T-helper 1 cell (primary cell): ENCODE measurements at regions not wholly inside any gene's neighbourhood (a gene's known extent, or its start where the extent isn't known, plus 50 kb on each side); places are given as distances from the start of the nearest gene placed in this dataset.
"Not testable (repeated sequence)": the region's sequence is repeated elsewhere in the genome, so short reads cannot be mapped to it uniquely, and the experiment has no call there.

Source experiments
- DNase-seq, 5 donors: peaks; one replicate each; pipeline ENCODE4 v3.0.0-alpha.2; 2012 to 2020

DNA sequence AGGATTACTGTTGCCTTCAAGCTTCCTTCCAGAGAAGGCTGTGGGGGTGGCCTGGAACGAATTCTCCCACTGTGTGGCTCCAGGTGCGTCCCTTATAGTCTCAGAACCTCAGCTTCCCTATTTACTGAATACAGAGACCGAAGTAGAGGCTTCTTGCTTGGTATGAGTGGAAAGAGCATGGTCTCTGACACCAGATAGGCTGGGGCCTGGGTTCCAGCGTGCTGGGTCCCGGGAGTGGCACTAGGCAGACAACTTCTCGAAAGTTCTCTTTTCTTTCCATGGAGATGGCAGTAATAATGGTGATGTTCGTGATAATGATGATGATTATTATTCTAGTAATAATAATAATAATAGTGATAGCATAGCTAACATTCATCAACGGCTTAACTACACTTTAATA is 161.7 kb downstream of the PTPRU start:
- DNase-seq = no peak

DNA sequence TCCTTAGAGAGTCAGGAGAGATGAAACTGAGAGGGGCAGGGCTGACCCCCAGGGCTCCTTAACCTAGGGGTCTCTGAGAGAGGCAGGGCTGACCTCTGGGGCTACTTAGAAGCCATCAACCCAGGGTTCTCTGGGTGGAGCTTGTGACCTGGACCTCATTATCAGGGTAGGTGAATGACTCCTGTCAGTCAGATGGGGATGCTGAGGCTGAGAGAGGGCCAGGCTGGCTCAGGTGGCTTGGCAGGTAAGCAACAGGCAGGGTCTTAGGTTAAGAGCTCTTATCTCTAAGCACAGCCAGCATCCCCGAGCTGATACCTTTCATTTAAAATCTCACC is 160.9 kb downstream of the PTPRU start:
- DNase-seq = no peak

DNA sequence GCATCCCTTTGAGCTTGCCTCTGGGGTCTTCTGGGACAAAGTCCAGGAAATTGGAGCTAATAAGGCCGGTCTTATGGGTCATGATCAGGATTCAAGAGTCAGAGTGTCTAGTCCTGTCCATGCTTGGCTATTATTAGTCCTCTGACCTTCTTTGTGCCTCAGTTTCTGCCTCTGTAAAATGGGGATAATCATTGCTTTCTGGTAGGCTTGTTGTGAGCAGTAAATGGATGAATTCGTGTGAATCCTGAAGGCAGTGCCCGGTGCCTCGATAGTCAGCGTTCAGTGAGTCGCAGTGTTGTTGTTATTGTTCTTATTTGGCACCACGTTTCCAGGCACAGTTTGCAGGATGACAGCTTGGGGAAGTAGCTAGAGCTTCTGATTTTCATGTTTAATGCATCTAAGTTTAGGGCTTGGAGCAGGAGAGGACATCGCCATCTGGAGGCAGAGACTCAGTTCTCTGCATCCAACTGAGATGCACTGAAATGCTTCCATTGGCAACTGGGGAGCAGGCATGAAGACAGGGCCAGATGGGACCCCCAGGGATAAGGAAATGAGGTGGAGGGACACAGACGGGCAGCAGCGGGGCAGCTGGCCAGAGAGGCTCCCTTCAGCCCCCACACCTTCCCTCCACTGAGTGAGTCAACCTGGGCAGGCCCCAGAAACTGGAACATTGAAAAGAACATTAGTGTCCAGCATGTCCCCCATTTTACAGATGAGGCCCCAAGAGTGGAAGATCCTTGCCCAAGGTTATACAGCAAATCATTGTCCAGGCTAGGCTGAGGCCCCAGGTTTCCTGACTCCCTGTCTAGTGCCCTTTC is 160.3 kb downstream of the PTPRU start:
- DNase-seq = no peak

DNA sequence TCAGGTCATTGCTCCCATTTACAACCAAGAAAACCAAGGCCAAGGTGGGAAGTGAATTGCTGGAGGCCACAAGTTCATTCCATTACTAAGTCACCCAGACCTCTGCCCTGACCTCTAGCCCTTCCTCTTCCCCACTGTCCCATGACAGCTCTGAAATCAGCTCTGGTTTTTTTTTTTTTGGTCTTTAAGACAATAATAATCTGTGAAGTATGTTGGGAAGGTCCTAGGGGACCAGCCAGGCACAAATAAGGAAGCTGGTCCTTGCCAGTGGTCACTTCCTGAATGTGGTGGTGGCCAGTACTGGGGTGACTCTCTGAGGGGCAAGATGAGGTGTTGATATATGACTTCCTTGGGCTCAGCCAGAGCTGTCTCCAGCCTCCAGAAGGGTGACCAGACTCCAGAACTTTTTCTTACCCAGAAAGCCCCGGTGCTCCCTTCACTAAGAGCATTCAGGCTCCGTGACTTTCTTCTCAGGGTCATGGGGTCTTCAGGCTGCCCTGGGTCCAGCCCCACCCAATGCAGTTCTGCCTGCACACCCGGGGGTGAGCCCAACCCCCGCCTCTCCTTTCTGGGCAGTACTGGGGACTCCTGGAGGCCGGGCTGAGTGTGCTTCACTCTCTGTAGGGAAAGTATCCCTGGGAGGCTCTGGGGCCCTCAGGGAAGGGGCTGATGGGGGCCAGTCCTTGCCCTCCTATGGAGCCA is 159.6 kb downstream of the PTPRU start:
- DNase-seq = no peak

DNA sequence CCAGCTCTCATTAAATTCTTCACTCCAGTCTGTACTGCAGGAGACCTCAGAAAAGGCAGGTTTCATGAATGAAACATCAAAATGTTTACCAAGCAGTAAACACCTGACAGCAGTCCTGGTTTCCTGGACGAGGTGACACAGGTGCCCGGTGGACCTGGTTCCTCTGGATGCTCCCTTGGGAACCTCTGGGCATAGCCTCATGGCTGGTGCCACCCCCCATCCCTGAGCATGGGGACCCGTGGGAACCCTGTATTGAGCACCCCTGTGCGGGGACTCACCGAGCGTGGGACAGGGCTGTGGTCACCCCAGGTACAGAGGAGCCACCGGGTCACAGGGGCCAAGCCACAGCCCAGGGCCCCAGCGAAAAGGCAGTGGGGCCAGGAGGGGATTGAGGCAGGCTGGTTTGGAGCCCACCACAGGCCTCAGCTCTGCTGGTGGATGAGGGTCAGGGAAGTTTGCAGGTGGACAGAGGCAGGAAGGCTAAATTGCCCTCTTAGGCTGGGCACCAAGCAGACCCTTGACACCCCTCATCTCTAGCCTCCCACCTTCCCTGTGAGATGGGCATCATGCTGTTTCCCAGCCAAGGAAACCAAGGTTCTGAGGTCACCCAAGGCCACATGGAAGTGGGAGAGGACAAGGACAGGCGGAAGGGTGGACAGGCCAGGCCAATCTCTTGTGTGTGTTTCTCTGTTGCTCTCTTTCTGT is 158.4 kb downstream of the PTPRU start:
- DNase-seq = no peak

DNA sequence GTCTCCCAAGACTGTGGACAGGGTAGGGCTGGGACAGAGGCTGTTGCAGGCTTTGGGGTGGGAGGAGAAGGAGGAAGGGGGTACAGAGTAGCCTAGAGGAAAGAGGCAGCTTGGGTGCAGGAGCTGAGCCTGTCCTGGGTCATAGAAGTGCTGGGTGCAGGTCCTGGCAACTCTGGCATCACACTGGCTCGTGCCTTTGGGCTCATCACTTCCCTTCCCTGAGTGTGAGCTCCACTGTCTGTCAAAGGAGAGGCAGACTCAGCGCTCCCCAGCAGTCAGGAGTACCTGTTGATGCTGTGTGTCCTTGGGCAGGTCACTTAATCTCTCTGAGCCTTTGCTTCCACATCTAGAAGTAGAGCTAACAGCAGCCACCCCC is 157.1 kb downstream of the PTPRU start:
- DNase-seq = no peak

DNA sequence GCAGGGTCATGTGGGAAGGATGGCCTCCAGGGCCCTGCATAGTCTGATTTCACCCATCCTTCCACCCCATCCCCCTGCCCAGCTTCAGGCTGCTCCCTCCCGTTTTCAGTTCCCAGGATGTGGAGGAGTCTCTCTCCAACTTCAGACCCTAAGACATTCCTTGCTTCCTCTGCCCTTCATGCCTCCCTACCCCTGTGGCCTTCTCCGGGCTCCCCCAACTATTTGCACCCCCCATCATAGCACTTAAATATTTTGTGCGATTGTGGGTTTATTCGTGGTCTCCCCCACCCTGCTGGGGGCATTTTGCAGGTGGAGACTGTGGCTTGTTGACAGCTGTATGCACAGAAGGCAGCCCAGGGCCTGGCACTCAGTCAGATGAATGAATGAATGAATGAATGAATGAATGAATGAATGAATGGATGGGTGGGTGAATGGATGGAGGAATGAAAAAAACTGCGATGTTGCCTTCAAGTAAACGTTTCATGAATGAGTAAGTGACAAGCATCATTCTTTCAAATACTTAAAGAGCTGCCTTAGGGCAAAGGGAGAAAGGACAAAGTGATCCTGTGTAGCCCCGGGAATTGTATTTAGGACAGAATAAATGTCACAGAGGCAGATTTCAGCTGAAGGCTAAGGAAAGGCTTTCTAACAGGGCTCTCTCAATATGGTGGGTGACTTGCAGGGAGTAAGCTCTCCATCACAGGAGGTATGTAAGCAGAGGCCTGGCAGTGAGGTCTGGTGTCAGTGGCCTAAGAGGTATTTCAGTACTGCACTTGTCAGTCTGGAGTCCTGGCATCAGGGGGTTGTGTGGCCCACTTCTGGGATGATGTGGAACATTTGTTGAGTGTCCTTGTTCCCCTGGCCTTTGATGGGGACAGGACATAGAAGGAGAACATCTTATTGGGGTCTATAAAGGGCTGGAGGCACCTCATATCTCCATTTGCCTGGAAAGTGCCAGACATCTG is 156.4 kb downstream of the PTPRU start:
- DNase-seq = no peak

DNA sequence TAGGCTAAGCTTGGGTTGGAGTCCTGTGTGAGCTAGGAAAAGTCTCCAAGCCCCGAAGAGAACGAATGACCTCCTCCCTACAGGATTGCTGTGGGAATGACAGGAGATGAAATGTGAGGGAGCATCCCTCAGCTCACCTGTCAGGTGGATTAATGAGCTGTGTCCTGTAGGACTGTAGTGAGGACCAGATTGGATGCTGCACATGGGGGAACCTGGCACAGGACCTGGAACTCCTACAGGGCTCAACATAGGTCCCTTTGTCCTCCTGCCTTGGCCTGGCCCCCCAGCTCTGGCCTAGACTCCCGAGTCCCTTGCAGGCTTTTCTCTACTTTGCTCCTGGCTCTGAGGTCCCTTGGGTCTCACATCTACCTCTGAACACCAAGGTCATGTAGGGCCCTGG is 155.7 kb downstream of the PTPRU start:
- no peak for DNase-seq

DNA sequence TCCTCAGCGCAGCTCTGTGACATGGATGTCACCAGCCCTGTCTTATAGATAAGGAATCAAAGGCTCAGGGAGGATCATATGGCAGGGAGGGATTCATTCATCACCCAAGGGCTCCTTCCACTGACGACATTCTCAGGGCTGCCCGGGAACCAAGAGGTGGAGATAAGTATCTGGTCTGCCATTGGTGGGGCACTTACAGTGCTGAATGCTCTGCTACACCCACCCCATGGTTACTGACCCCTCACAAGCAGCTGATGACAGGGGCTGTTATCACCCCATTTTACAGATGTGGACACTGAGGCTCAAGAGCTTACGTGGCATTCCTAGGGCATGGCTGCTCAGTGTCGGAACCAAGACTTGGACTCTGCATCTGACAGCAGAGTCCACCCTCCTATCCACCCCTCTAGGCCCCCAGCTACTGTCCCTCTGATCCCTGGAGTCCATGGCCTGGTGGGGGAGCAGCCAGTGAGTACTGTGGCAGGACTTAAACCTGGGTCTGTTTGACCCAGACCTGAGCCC is 155.1 kb downstream of the PTPRU start:
- DNase-seq = no peak

DNA sequence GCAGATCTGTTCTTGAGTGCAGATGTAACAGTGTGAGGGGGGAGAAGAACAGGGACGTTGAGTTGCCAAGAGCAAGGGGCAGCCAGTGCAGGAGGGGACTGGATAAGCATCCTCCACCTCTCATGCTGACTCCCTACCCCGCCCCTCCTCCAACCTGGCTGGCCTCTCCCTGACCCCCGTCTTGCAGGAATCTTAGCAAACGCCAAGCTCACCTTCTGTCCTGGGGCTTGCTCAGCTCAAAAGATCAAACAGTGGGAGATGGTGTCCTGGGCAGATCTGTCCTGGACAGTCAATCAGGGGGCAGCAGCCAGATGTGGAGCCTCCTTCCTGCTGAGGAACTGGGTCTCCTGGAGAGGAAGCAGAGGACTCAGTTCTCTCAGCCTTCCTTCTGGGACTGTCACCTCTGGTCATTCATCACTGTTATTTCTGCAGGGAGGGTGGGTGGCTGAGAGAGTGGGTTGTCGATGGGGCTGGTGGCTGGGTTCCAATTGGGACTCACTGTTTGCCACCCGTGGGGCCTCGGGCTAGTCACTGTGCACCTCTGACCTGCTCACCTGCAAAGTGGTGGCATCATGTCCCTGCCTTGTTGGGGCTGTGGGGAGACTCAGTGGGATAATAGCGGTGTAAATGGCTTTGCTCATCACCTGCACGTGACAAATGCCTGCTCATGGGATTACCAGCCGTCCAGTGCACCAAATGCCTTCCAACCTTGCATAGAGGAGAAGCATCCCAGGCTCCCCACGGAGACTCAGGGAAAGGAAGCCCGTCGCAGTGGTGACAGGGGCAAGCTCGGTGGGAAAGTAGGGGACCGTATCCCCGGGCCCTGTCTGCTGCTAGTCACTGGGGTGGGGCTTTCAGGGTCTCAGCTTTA is 154.4 kb downstream of the PTPRU start:
- DNase-seq = no peak

DNA sequence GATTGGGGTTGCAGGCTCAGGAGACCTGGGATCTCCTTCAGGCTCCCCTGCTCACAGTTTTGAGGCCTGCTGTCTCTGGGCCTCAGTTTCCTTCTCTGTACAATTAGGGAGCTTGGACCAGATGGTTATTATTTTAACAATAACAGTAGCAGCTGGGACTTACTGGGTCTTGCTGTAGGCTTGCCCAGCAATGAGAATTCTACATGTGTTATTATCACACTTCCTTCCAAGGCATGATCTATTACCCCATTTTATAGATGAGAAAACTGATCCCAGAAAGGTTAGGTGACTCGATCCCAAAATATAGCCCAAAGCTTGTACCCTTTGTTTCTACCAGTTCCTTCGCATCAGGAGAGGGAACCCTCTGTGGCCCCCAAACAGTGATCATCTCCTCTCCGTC is 153.8 kb downstream of the PTPRU start:
- no peak for DNase-seq

DNA sequence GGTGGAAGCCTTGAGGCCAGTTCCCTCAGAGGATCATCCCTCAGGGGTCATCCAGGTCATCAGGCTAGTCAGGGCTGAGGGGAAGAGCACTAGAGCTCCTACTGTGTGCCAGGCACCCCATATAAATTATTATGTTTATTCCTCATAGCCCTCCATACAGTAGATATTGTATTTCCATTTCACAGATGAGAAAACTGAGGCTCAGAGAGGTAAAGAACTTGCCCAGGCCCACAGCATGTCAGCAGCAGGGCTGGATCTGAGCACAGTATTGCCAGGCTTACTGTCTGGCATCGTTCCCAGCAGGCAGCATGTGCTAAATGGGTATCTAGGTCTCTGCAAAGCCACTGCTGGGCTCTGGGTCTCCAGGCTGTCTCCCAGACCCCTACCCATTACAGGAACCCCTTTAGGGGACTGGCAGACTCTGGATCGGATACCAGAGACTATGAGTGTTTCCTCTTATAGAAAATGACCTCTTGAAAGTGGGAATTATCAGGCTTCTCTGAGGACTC is 153.3 kb downstream of the PTPRU start:
- DNase-seq = no peak

DNA sequence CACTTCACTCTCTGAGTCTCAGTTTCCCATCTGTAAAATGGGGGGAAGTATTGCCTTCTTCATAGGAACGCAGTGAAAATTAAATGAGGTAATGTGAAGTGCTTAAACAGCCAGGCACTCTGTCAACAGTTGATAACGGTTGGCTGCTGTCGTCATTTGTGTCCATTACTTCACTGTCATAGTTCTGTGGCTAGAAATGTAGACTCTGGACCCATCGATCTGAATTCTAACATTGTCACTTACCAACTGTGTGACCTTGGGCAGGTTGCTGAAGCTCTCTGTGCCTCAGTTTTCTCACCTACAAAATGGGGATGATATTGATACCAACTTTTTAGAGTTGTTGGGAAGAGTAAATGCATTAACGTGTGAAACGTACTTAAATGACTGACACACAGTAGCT is 152.6 kb downstream of the PTPRU start:
- no peak for DNase-seq

DNA sequence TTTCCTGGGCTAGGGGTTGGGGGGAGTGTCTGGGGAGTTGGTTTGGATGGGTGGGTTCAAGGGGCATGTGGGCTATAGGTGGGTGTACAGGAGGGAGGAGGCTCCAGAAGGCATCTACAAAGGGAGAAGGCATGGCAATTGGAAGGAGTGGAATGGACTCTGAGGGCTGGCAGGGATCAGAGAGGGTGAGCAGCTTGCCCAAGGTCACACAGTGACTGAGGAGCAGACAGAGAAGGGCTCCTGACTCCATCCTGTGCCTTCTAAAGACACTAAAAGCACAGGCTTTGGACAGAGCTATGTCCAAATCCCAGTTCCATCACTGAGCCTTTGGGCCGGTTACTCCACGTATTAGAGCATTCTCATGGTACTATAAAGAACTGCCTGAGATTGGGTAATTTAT is 151.8 kb downstream of the PTPRU start:
- DNase-seq = no peak

DNA sequence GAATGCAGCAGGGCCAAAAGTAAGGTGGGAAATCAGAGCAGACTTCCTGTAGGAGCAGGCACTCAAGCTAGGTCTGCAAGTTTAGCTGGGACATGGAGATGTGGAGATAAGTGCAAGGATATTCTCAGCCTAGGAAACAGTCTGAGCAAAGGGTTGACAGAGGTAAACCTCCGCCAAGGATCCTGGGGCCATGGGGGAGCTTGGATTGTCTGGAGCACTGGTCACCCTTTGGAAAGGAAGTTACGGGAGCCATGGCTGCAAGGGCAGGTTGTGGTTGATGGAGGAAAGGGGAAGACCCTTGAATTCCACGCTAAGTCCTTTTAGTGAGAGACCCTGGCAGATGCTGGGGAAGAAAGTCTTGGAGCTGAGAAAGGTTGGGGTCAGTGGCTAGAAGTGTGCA is 150.9 kb downstream of the PTPRU start:
- DNase-seq = no peak

DNA sequence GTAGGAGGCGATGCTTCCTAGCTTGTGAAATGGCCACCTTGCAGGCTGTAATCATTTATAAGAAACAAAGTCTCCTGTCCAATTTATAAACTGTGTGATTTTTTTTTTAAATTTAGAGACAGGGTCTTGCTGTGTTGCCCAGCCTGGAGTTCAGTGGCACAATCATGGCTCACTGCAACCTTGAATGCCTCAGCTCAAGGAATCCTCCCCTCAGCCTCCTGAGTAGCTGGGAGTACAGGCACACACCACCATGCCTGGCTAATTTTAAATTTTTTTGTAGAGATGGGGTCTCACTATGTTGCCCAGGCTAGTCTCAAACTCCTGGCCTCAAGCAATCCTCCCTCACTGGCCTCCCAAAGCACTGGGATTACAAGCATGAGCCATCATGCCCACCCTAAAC is 150.1 kb downstream of the PTPRU start:
- not testable (repeated sequence) for DNase-seq

DNA sequence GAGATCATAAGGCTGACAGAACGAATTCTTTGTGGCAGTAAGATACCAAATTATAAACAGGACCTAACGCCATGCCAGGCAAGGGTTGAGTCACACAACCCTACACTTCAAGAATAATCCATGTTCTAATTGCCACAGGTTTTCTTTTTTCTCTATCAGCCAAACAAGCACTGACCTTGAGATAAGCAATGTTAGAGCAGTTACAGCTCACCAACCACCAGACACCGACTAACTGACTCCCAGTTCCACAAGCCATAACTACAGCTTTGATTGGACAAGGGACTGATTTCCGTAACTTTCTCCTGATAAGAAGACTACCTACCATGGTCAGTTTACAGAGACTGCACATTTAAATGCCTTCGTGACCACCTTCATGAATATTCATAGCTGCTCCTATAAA is 149.6 kb downstream of the PTPRU start:
- DNase-seq = no peak

DNA sequence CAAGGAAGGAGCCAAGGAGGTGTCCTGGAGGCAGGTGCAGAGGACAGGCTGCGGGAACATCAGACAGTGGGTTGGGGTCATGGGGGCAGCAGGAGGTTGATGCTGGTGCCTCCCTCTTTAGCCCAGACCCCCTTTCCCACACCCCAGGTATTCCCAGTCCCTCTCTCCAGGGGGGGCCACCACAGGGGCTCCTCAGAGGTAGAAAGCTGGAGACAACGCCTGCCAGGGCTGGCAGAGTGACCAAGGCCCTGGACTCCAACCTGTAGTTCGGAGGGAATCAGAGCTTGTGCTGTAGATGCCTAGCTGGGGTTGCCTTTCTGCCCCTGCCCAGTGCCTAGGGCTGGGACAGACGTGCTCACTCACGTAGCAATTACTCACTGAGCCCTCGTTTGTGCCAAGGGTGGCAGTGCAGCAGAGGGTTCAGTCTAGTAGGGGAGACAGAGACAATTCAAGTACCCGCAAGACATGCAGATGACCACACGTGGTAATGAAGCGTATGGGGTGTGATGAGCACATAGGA is 148.2 kb downstream of the PTPRU start:
- DNase-seq = no peak

DNA sequence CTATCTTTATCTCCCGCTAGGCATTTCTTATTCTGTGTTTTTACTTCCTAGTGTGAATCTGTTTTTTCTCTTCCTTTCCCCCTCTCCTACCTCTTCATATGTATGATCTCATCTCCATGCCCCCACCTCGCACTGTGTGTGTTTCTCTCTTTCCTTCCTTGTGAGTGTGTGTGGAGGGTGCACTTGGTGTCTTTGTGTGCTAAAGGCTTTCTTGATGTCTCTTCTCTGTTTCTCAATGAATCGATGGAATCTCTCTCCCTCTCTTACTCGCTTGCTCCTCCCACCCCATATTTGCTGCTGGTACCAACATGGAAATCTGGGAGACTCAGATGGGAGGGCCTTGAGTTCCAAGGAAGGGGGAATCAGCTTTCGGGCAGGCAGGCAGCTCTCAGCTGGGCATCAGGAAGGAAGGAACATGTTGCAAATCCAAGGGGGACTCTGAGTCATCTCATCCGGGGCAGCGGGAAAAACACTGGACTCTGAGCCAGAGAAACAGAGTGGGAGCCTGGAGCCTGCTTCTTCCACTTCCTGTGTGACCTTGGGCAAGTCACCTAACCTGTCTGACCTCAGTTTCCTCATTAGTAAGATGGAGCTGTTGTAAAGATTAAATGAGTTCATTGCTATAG is 147.5 kb downstream of the PTPRU start:
- DNase-seq = no peak
